ENCODE measurements at regions not wholly inside any gene's neighbourhood (a gene's known extent, or its start where the extent isn't known, plus 50 kb on each side); places are given as distances from the start of the nearest gene placed in this dataset.

DNA sequence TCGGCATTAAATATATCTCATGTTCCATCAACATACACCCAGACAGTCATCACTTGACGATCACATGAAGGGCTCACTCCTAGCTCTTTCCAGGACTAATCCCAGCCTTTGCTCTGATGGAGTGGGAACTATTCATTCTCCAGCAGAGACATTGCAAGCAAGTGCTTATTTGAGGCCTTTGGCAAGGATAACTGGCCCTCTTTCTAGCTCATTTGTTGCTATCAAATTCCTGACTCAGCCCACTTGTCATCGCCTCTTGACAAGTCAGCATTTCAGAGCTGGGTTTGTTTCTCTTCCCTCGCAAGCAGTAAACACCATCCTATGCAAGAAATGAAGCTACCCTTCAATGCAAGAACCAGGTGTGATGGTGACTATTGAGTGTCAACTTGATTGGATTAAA, 1165.7 kb upstream of the AUTS2 start:
- TF ChIP-seq, protein P1, sequence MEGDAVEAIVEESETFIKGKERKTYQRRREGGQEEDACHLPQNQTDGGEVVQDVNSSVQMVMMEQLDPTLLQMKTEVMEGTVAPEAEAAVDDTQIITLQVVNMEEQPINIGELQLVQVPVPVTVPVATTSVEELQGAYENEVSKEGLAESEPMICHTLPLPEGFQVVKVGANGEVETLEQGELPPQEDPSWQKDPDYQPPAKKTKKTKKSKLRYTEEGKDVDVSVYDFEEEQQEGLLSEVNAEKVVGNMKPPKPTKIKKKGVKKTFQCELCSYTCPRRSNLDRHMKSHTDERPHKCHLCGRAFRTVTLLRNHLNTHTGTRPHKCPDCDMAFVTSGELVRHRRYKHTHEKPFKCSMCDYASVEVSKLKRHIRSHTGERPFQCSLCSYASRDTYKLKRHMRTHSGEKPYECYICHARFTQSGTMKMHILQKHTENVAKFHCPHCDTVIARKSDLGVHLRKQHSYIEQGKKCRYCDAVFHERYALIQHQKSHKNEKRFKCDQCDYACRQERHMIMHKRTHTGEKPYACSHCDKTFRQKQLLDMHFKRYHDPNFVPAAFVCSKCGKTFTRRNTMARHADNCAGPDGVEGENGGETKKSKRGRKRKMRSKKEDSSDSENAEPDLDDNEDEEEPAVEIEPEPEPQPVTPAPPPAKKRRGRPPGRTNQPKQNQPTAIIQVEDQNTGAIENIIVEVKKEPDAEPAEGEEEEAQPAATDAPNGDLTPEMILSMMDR (IDR thresholded peaks at IDR 0.05): no peak
- TF ChIP-seq POLR2A (IDR thresholded peaks at IDR 0.05): no peak

Data from ovary (tissue), 3 donors.